ENCODE measurements at regions not wholly inside any gene's neighbourhood (a gene's known extent, or its start where the extent isn't known, plus 50 kb on each side); places are given as distances from the start of the nearest gene placed in this dataset.

GRCh38 chr14:101482066-101482465 is 79.2 kb upstream of the DIO3 start:
- no peak for DNase-seq (ENCODE audit: low spot score)

DNA sequence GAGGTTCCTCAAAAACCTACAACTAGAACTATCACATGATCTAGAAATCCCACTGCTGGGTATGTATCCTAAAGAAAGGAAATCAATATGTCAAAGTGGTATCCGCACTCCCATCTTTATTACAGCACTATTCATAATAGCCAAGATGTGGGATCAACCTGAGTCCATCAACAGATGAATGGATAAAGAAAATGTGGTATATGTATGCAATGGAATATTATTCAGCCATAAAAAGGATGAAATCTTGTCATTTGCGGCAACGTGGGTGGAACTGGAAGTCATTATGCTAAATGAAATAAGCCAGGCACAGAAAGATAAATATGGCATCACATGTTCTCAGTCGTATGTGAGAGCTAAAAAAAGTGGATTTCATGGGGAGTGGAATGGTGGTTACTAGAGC is 77.5 kb upstream of the DIO3 start:
- DNase-seq (ENCODE audit: low spot score), result no peak

GRCh38 chr14:101489092-101489760 is 72.1 kb upstream of the DIO3 start:
- no peak for DNase-seq (ENCODE audit: low spot score)

DNA sequence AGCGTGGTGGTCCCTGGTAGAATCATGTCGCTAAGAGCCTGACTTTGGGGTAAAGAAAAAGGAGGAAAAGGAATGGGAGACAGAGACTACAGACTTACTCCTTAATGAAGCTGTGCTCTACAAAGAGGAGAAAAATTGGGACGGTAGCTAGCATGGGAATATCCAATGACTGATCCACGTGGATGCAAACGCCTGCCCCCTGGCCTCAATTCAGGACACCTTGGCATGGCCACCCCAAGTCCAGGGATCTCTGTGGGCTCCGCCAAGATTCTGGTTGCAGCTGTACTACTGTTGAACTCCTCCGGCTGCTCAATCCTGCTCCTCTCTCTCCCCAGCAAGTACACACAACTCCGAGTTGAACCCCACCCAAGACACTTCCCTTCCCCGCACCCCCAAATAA is 70.5 kb upstream of the DIO3 start:
- no peak for DNase-seq (ENCODE audit: low spot score)

- DNase-seq (ENCODE audit: low spot score), result no peak
These were observed 69.5 kb upstream of the DIO3 start for GRCh38 chr14:101491841-101492240.

- no peak for DNase-seq (ENCODE audit: low spot score)
These were observed 68.6 kb upstream of the DIO3 start for GRCh38 chr14:101492716-101493115.

- no peak for DNase-seq (ENCODE audit: low spot score)
These were observed 66.5 kb upstream of the DIO3 start for GRCh38 chr14:101494826-101495225.

DNA sequence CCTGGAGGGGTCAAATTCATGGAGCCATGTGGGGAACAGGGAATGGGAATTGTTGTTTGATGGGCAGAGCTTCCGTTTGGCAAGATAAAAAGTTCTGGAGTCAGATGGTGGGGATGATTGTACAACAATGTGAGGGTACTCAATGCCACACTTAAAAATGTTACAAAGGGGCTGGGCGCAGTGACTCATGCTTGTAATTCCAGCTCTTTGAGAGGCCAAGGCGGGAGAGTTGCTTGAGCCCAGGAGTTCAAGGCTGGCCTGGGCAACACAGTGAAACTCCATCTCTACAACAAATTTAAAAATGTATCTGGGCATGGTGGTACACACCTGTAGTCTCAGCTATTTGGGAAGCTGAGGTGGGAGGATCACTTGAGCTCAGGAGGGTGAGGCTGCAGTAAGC is 66.0 kb upstream of the DIO3 start:
- no peak for DNase-seq (ENCODE audit: low spot score)

- DNase-seq (ENCODE audit: low spot score), result no peak
These were observed 65.2 kb upstream of the DIO3 start for GRCh38 chr14:101495827-101496775.

DNA sequence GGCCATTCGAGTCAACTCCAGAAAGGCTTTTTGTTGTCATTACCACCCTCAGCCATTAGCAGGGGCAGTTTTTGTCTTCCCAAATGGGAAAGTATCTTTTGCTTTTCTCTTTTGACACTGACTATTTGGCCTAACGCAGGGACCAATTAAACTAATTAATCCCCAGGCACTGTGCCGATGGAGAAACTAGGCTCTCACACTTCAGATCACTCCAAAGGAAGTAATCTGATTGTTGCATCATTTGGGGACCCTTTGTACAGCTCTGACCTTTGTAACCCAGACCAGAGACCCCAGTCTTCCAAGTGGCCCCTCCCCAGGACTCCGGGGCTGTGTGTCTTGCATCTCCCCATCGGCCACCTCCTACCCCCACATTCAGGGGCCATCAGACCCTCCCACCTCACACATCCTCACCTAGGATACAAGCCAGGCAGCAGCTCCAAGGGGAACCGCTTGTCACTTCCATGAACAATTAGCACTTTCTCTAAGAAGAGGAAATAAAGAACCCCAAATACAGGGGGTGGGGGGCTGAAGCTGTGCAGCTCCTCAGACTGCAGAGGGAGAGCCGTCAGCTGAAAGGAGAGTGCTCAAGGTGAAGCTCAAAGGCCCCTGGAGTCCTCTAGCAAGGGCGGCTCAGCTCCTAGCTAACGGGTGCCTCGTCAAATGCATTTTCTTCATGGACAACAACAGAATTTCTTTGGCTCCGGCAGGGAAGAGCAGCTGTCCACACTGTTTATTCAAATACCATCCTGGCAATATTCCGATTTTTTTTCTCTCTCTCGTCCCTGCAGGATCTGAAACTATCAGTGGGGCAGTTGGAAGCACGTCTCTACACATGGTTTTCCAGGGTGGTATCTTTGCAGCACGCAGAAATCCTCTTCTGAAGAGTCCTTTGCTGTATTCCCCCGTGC is 64.3 kb upstream of the DIO3 start:
- DNase-seq (ENCODE audit: low spot score), result no peak

DNA sequence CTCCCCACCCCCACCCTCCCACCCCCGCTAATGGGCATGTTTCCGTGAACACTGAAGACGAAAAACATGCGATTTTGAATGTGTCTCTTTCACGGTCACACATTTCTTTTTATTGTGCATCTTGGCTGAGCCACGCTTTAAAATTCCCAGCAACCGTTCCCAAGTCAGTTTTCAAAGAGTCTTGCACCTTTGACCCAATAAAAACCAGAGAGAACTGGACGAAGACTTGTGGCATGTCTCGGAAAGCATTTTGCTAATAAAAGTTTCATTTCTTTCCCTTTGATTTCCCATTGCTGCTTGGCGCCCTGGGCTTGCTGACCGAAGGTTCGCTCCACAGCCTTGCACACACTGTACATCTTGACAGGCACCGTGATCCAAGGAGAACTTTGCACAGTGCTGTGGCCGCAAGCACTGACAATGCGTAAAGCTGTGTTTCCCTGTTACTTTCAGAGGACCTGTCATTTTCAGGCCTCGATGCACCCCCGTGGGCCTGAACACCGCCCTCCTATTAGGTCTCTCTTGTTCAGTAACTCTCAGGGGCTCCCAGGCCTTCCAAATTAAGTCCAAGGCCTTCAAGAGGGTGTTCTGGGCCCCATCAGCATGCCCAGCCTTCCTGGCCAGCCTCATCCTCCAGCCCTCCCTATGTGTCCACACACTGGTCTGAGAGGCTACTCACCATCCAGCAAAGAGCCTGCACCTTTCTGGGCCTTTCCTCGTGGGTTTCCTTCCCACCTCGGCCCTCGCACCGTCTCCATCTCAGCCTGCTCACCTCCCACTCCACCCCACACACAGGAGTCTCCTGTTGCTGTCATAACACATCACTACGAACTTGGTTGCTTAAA is 63.4 kb upstream of the DIO3 start:
- no peak for DNase-seq (ENCODE audit: low spot score)

GRCh38 chr14:101498526-101498860 is 62.8 kb upstream of the DIO3 start:
- no peak for DNase-seq (ENCODE audit: low spot score)

- DNase-seq (ENCODE audit: low spot score), result no peak
These were observed 62.2 kb upstream of the DIO3 start for GRCh38 chr14:101499080-101499479.

DNA sequence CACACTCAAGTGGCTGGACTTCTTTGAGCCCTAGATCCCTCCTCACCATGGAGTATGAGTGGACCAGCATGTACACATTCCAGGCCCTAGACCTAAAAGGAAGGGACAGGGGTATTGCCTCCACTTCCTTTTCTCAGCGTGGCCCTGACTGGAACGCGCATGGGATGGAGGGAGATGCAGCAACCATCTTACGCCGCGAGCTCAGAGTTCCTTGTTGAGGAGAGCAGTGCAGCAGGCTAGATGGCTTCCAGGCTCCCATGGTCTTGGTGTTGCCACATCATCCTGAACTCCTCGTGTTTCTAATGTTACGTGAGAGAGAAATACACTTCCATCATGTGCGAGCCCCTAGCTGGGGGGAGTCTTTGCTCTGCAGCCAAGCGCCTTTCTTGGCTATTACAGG is 61.8 kb upstream of the DIO3 start:
- no peak for DNase-seq (ENCODE audit: low spot score)

- no peak for DNase-seq (ENCODE audit: low spot score)
These were observed 61.2 kb upstream of the DIO3 start for GRCh38 chr14:101500061-101500460.

GRCh38 chr14:101500681-101501080 is 60.6 kb upstream of the DIO3 start:
- no peak for DNase-seq (ENCODE audit: low spot score)

DNA sequence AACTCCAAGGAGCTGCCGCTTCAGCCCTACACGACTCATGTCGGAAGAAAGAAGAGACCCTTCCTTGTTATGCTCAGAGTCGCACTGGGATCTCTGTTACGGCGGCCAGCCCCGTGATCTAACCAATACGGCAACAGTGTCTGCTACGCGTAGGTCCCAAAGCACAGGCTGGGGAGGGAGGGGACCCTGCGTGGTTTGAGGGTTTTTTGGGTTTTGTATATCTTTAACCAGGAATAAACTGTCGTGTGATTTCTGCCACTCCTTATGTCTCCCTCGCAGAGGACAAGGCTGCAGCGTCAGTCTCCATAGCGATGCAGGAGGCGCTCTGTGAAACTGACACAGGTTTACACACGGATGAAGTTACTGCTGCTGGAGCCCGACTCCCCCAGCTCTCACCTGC is 60.0 kb upstream of the DIO3 start:
- DNase-seq (ENCODE audit: low spot score), result no peak

- no peak for DNase-seq (ENCODE audit: low spot score)
These were observed 59.3 kb upstream of the DIO3 start for GRCh38 chr14:101501858-101502615.

- no peak for DNase-seq (ENCODE audit: low spot score)
These were observed 58.4 kb upstream of the DIO3 start for GRCh38 chr14:101502761-101503392.

GRCh38 chr14:101503431-101504095 is 57.7 kb upstream of the DIO3 start:
- DNase-seq (ENCODE audit: low spot score), result no peak
